CD1c-positive myeloid dendritic cell (primary cell): ENCODE measurements at regions not wholly inside any gene's neighbourhood (a gene's known extent, or its start where the extent isn't known, plus 50 kb on each side); places are given as distances from the start of the nearest gene placed in this dataset.
"Not testable (repeated sequence)": the region's sequence is repeated elsewhere in the genome, so short reads cannot be mapped to it uniquely, and the experiment has no call there.

Experiments used
- DNase-seq: peaks from one replicate; pipeline ENCODE4 v3.0.0-alpha.2; 2016; ENCODE audit errors: extremely low spot score

GRCh38 chr3:193046371-193046770, 128.7 kb upstream of the MB21D2 start:
- no peak for DNase-seq

- not testable (repeated sequence) for DNase-seq
These were observed 129.8 kb upstream of the MB21D2 start for GRCh38 chr3:193047461-193047860.

DNA sequence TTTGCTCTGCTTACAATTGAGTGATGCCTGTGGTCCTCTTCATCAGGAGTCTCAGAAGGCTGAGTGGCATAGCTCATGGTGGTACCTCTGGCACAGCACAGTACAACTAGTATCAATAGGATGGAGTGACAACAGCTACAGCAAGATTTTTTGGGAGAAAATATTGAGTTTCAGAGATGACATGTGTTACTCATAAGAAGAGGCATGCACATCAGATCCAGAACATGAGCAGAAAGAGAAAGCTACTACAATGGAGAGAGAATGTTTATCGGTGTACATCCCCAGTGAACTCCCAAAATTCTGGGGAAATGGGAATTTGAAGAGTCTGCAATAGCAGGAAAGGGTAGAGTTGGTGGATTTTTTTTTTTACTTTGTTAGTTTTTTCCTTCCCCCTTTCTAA, 130.5 kb upstream of the MB21D2 start:
- DNase-seq = no peak

DNA sequence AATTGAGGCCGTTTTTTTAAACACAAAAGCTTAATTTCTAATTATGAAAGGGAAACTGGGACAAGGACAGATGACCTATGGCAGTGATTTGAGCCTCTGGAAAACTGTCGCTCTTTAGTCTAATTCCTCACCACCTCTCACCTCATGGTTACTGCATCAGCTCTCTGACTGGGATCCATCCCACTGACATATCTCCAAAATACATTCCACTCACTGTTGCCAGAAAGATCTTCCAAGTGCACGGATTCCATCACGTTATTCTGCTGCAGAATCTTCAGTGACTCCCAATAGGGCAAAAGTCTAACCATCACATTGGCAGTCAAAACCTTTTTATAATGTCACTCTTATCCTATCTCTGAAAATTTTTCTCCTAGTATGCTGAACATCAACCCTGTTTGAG, 132.3 kb upstream of the MB21D2 start:
- no peak for DNase-seq

GRCh38 chr3:193051314-193051713, 133.7 kb upstream of the MB21D2 start:
- no peak for DNase-seq

DNA sequence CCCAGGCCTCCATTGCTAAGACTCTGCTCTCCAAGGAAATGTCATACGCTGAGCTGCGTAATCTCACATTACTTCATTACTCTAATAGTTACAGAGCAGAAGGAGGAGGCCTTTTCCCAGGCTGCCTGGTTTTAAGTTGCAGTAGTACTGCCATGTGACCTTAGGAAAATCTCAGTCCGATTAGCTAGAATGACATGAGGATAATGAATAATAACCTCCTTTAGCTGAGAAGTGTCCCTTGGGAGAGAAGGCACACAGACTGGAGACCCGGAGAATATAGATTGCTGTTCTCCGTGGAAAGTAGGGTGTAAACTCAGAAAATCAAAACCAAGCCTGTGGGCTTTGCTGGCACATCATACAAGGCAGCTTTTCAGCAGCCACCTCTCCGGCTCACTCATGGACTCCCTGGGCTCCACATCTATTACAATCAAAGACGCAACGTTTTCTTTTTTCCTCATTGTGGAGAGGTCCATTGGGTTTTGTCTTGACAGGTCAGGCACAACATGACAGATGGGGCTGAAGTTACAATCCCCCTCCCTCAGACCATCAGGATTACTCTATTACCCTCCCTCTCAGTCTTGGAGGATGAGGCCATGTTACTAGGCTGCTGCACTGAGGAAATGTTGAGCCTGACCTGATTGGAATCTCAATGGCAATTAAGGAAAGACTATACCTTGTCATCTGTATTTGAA, 134.8 kb upstream of the MB21D2 start:
- DNase-seq = no peak

GRCh38 chr3:193053046-193053435, 135.4 kb upstream of the MB21D2 start:
- no peak for DNase-seq

GRCh38 chr3:193055352-193055751, 137.7 kb upstream of the MB21D2 start:
- no peak for DNase-seq

- no peak for DNase-seq
These were observed 140.0 kb upstream of the MB21D2 start for GRCh38 chr3:193057616-193058015.

GRCh38 chr3:193060748-193061546, 143.3 kb upstream of the MB21D2 start:
- no peak for DNase-seq

DNA sequence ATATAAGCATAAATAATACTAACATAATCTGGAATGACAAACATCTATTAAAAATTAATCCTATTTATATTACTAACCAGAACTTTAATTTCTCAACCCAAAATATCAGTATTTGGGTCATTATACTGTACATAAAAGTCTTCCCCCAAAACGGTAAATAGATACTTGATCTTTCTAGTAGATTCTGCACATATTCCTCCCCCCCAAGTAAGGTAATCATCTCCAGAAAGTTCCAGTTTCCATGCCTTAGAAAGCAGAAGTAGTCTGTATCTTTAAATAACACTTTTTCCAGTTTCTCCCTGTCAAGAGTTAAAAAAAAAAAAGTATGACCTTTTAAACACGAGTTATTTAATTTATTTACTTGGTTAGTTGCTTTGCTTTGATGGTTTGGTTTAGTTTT, 150.7 kb upstream of the MB21D2 start:
- DNase-seq = no peak

DNA sequence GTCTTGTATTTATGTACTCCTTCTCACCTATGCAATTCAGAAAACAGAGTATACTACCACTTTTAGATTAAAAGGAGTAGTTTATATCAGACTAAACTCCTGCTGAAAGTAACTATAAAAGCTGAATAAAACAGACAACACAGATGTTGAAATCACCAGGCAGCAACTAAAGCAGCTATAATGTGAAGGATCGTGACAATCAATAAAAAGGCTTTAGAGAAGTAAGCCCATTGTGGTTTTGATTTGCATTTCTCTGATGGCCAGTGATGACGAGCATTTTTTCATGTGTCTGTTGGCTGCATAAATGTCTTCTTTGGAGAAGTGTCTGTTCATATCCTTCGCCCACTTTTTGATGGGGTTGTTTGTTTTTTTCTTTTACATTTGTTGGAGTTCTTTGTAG, 152.1 kb upstream of the MB21D2 start:
- not testable (repeated sequence) for DNase-seq

- DNase-seq = no peak
These were observed 161.5 kb upstream of the MB21D2 start for GRCh38 chr3:193078996-193079753.

GRCh38 chr3:193080821-193081365, 160.1 kb upstream of the PLAAT1 start:
- DNase-seq = no peak

- no peak for DNase-seq
These were observed 155.4 kb upstream of the PLAAT1 start for GRCh38 chr3:193085655-193086054.

DNA sequence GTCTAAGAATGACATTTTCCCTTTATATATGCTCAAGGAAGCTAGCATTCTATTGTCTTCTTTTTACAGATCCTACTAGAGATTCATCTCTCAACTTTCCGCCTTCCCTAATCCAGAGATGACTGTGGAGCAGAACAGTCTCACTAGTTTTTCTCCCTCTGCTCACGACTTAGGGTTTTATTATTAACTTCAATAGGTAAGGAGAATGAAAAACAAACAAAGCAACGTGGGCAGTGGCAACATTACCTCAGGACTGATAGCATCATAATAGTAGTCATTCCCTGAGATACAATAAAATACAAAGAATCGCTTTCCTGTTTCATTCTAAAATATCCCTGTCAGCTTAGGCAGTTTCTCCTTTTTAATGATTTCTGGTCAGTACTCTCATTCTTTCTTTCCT, 154.3 kb upstream of the PLAAT1 start:
- no peak for DNase-seq

DNA sequence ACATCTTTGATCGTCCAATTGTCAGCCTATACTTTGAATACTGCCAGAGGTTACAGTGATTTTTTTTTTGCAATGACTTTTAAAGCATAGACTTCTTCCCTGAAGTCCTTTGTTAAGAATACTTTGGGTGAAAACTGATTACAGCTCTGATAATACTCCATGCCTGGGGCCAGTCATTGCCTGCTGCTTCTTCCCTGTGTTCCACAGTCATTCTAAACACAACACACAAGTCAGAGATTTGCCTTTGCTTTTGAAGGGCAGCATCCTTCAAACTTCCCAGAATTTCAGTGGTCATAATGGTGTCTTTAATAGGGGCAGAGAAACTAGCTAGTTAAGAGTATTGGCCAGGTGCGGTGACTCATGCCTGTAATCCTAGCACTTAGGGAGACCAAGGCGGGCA, 153.7 kb upstream of the PLAAT1 start:
- DNase-seq = no peak

GRCh38 chr3:193095366-193095765, 145.7 kb upstream of the PLAAT1 start:
- no peak for DNase-seq

DNA sequence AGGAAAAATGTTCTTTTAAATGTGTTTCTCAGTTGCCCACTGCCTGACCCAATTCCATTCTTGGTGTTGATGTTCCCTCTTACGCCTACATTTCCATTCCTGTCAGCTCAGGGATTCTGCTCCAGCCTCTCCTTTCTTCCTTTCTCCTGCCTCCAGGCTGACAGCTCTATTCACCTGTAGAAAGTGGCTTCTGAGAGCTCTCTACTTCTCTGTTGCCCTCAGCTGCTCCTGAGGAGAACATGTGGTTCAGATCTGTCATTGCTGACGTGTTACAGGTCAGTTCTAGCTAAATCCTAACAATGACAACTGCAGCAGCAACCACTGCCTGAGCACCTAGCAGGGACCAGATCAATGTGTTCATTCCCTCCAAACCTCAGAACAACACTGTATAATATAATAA, 144.9 kb upstream of the PLAAT1 start:
- DNase-seq = no peak

GRCh38 chr3:193114431-193115340, 126.3 kb upstream of the PLAAT1 start:
- DNase-seq = no peak

DNA sequence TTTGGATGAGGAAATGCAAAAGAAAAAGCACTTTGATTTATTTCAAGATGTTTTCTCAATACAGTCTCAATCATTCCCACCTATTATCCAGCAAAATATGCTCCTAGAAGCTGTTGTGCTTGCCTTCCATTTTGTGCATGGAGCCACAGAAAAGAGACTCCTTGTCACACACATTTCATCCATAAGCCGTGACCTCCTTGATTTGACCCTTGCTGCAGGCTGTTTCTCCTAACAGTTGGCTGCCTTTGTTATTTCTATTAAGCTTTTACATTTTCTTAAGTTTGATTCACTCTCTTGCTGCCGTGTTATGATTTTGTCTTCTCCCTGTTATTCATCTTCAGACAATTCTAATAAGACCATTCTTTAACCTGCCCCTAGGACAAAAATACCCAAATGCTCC, 124.2 kb upstream of the PLAAT1 start:
- no peak for DNase-seq
